A673 (cell line): ENCODE measurements at regions not wholly inside any gene's neighbourhood (a gene's known extent, or its start where the extent isn't known, plus 50 kb on each side); places are given as distances from the start of the nearest gene placed in this dataset.

ENCODE experiments used
- BruUV-seq: library from RNA; stranded (reverse); fragments of 400-500 nt; replicated peaks from 2 replicates; lab custom pipeline; 2021; lab: Mats Ljungman, UMichigan
- CTCF ChIA-PET: fragments of 300-600 bp; sonication (Branson Sonifier 250); formaldehyde crosslinking; loops from one replicate; lab custom pipeline; 2022; ENCODE audit warnings: antibody characterized with exemption; lab: Charles Lee
- POLR2A ChIA-PET: fragments of 300-600 bp; sonication (Branson Sonifier 250); formaldehyde crosslinking; loops from one replicate; lab custom pipeline; 2022; ENCODE audit warnings: antibody characterized with exemption; ENCODE audit not compliant: low non-redundant PET; lab: Charles Lee
- DNase-seq: peaks from one replicate; pipeline ENCODE4 v3.0.0-alpha.2; 2015; ENCODE audit warnings: low spot score
- H3K27ac ChIP-seq: fragments of 200-600 bp; sonication (generic); 2 replicates; pipeline ENCODE4 v1.5.1; 2016; ENCODE audit warnings: mixed run types, low read depth, mild to moderate bottlenecking, mixed read lengths, antibody characterized with exemption, low read length; ENCODE audit not compliant: poor library complexity, severe bottlenecking
- H3K27me3 ChIP-seq: fragments of 200-600 bp; sonication (generic); replicated peaks from 2 replicates; pipeline ENCODE4 v1.6.1; 2017; ENCODE audit warnings: mixed run types, low read depth, mild to moderate bottlenecking, mixed read lengths, antibody characterized with exemption, low read length; ENCODE audit not compliant: insufficient read depth, poor library complexity
- H3K36me3 ChIP-seq: fragments of 200-600 bp; sonication (generic); 2 replicates; pipeline ENCODE4 v1.6.1; 2016; ENCODE audit warnings: mixed run types, mild to moderate bottlenecking, mixed read lengths, antibody characterized with exemption, low read length; ENCODE audit not compliant: insufficient read depth, poor library complexity, severe bottlenecking
- H3K4me1 ChIP-seq: fragments of 200-600 bp; sonication (generic); 2 replicates; pipeline ENCODE4 v1.6.1; 2017; ENCODE audit warnings: mixed run types, mild to moderate bottlenecking, mixed read lengths, antibody characterized with exemption, low read length; ENCODE audit not compliant: insufficient read depth, poor library complexity, severe bottlenecking
- H3K4me3 ChIP-seq: fragments of 200-600 bp; sonication (generic); 2 replicates; pipeline ENCODE4 v1.5.1; 2016; ENCODE audit warnings: low read depth, mixed run types, mild to moderate bottlenecking, mixed read lengths, low read length; ENCODE audit not compliant: poor library complexity, severe bottlenecking
- H3K9me3 ChIP-seq: fragments of 200-600 bp; sonication (generic); 2 replicates; pipeline ENCODE4 v1.6.1; 2016; ENCODE audit warnings: mixed run types, low read depth, mild to moderate bottlenecking, mixed read lengths, antibody characterized with exemption, low read length; ENCODE audit not compliant: poor library complexity, severe bottlenecking
- CTCF ChIP-seq: fragments of 300-800, 200-600 bp; sonication (generic); conservative IDR thresholded peaks from 2 replicates; pipeline ENCODE4 v1.5.1; 2017; ENCODE audit warnings: low read depth, mild to moderate bottlenecking, antibody characterized with exemption, low read length, moderate library complexity, mixed read lengths
- EZH2 ChIP-seq: fragments of 200-600 bp; sonication (generic); IDR thresholded peaks from 2 replicates; pipeline ENCODE4 v1.6.1; 2017; ENCODE audit warnings: borderline replicate concordance, low read depth, mild to moderate bottlenecking, mixed read lengths, antibody characterized with exemption, low read length; ENCODE audit not compliant: poor library complexity, severe bottlenecking
- intact Hi-C: fragments of 100-400 bp; cut with micrococcal nuclease; formaldehyde crosslinking; loops from one replicate; pipeline ENCODE4 v1.10.0; 2022; ENCODE audit not compliant: unreplicated experiment

GRCh38 chr9:105984714-105985113 lies 290.4 kb downstream of the TMEM38B start:
- ChIA-PET POLR2A (no interaction called here), CTCF (no interaction called here)
- no peaks in the 10 kb centered on the region for H3K27me3 ChIP-seq
- no TSS peak for BruUV-seq
- no peak overlapping the region for H3K4me3 ChIP-seq
- no peaks in the 10 kb centered on the region for H3K4me1 ChIP-seq
- TF ChIP-seq EZH2 (no peak), CTCF (no peak)
- H3K9me3 ChIP-seq: no peaks in the 10 kb centered on the region
- intact Hi-C loops: no loop called here
- H3K36me3 ChIP-seq: no peaks in the 10 kb centered on the region
- DNase-seq: no peak
- no peak overlapping the region for H3K27ac ChIP-seq

- H3K36me3 ChIP-seq: no peaks in the 10 kb centered on the region
- H3K4me3 ChIP-seq: no peak overlapping the region
- TF ChIP-seq CTCF (no peak), EZH2 (no peak)
- BruUV-seq: no TSS peak
- ChIA-PET POLR2A (no interaction called here), CTCF (no interaction called here)
- H3K4me1 ChIP-seq: no peaks in the 10 kb centered on the region
- DNase-seq: no peak
- H3K27ac ChIP-seq: no peak overlapping the region
- intact Hi-C loops: no loop called here
- peaks cover 4% of the 10 kb centered on the region for H3K27me3 ChIP-seq
- H3K9me3 ChIP-seq: no peaks in the 10 kb centered on the region
Observed at GRCh38 chr9:105993116-105993854, 298.9 kb downstream of the TMEM38B start.

GRCh38 chr9:105993921-105994715 lies 299.8 kb downstream of the TMEM38B start:
- Histone ChIP-seq H3K27ac (no peak overlapping the region), H3K27me3 (peaks cover 4% of the 10 kb centered on the region), H3K9me3 (no peaks in the 10 kb centered on the region), H3K36me3 (no peaks in the 10 kb centered on the region), H3K4me3 (no peak overlapping the region), H3K4me1 (no peaks in the 10 kb centered on the region)
- ChIA-PET CTCF (no interaction called here), POLR2A (no interaction called here)
- intact Hi-C loops: no loop called here
- no peak for TF ChIP-seq EZH2
- no peak for TF ChIP-seq CTCF
- no TSS peak for BruUV-seq
- no peak for DNase-seq
